Mesendoderm (in vitro differentiated cells): ENCODE measurements at regions not wholly inside any gene's neighbourhood (a gene's known extent, or its start where the extent isn't known, plus 50 kb on each side); places are given as distances from the start of the nearest gene placed in this dataset.

Source experiments
- DNase-seq: peaks from one replicate; pipeline ENCODE4 v3.0.0; 2013
- H2AK5ac ChIP-seq: 2 replicates; pipeline ENCODE4 v1.6.1; 2013; ENCODE audit warnings: low read length, inconsistent platforms
- H2BK120ac ChIP-seq: 2 replicates; pipeline ENCODE4 v1.6.1; 2013; ENCODE audit warnings: low read depth, mild to moderate bottlenecking, low read length, moderate library complexity, mixed read lengths
- H2BK15ac ChIP-seq: replicated peaks from 2 replicates; pipeline ENCODE4 v1.6.1; 2013; ENCODE audit warnings: low read depth, mild to moderate bottlenecking, moderate library complexity
- H2BK5ac ChIP-seq: 2 replicates; pipeline ENCODE4 v1.6.1; 2013; ENCODE audit warnings: low read length, inconsistent platforms
- H3K18ac ChIP-seq: 2 replicates; pipeline ENCODE4 v1.6.1; 2013; ENCODE audit warnings: mild to moderate bottlenecking, low read length, mixed read lengths
- H3K23ac ChIP-seq: one replicate; pipeline ENCODE4 v1.6.1; 2013; ENCODE audit warnings: low read length
- H3K27ac ChIP-seq: 2 replicates; pipeline ENCODE4 v1.5.1; 2013; ENCODE audit warnings: low read depth, mild to moderate bottlenecking, inconsistent platforms, low read length, moderate library complexity
- H3K27me3 ChIP-seq: 2 replicates; pipeline ENCODE4 v1.6.1; 2013; ENCODE audit warnings: low read length, control low read depth, mild to moderate bottlenecking, inconsistent platforms; ENCODE audit not compliant: insufficient read depth, poor library complexity
- H3K36me3 ChIP-seq: 2 replicates; pipeline ENCODE4 v1.6.1; 2013; ENCODE audit warnings: low read length, inconsistent platforms; ENCODE audit not compliant: control insufficient read depth, insufficient read depth
- H3K4ac ChIP-seq: one replicate; pipeline ENCODE4 v1.6.1; 2013; ENCODE audit warnings: low read depth, mild to moderate bottlenecking, low read length, moderate library complexity
- H3K4me1 ChIP-seq: 2 replicates; pipeline ENCODE4 v1.6.1; 2013; ENCODE audit warnings: low read depth, low read length, inconsistent platforms; ENCODE audit not compliant: control insufficient read depth
- H3K4me2 ChIP-seq: 2 replicates; pipeline ENCODE4 v1.6.1; 2013; ENCODE audit warnings: low read length
- H3K4me3 ChIP-seq: 2 replicates; pipeline ENCODE4 v1.5.1; 2013; ENCODE audit warnings: mild to moderate bottlenecking, low read length
- H3K56ac ChIP-seq: one replicate; pipeline ENCODE4 v1.6.1; 2013; ENCODE audit warnings: low read length
- H3K79me1 ChIP-seq: 2 replicates; pipeline ENCODE4 v1.6.1; 2013; ENCODE audit warnings: low read length, inconsistent platforms
- H3K79me2 ChIP-seq: 2 replicates; pipeline ENCODE4 v1.6.1; 2013; ENCODE audit warnings: mild to moderate bottlenecking, low read length; ENCODE audit not compliant: control insufficient read depth, insufficient read depth
- H3K9ac ChIP-seq: 2 replicates; pipeline ENCODE4 v1.6.1; 2013; ENCODE audit warnings: low read length, inconsistent platforms
- H4K5ac ChIP-seq: one replicate; pipeline ENCODE4 v1.6.1; 2013; ENCODE audit warnings: low read length
- H4K8ac ChIP-seq: one replicate; pipeline ENCODE4 v1.6.1; 2013; ENCODE audit warnings: low read depth, mild to moderate bottlenecking, control low read depth, low read length, moderate library complexity
- WGBS: extraction: QIAGEN DNeasy Blood & Tissue Kit; methylation state at CpG from one replicate; pipeline ENCODE4 v1.1.7; 2013; ENCODE audit warnings: low lambda C conversion rate, missing lambda C conversion rate; ENCODE audit not compliant: insufficient coverage; ENCODE audit errors: extremely low coverage; 5-methylcytosine and 5-hydroxymethylcytosine counted together

DNA sequence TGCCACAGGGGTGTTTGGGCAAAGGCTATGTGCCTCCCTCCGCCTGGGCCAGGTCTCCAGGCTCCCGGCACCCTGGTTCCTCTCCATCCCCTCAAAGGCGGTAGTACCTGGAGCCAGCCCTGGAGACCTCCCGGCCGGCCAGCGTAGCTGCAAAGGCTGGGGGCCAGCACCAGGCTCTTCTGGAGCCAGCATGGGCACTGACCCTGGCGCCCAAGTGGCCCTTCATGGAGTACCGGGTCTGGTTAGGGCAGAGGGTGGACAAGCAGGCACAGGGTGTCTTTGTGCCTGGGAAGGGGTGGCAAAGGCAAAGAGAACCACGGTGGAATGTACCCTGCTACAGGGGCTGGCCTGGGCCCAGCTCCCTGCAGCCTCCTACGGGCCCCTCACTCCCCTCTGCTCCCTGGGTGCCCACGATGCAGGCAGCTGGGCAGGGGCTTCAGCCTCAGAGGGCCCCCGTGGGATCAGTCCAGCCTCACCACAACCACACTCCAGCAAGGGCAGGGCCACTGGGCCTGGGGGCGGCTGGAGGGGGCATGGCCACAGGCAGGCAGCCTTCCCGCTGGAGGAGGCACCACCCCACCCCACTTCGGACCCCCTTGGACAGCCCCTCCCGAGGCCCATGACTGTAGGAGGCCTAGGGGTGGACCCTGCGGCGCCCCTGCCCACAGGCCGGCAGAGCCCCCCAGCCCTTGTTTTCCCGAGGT is 112.9 kb upstream of the NKX1-1 start:
- Histone ChIP-seq H3K9ac (no peak overlapping the region), H3K36me3 (no peaks in the 10 kb centered on the region), H3K27ac (no peak overlapping the region), H4K8ac (no peak overlapping the region), H3K27me3 (no peaks in the 10 kb centered on the region), H3K79me1 (no peaks in the 10 kb centered on the region), H3K23ac (no peak overlapping the region), H2BK15ac (no peak overlapping the region), H2BK120ac (no peak overlapping the region), H4K5ac (no peak overlapping the region), H2AK5ac (no peak overlapping the region), H2BK5ac (no peak overlapping the region), H3K4me1 (no peaks in the 10 kb centered on the region), H3K4me2 (no peak overlapping the region), H3K79me2 (no peaks in the 10 kb centered on the region), H3K18ac (no peak overlapping the region), H3K4ac (no peak overlapping the region), H3K56ac (no peak overlapping the region), H3K4me3 (no peak overlapping the region)
- no CpG with 5 or more reads among the region's 20 CpGs for whole genome bisulfite sequencing
- no peak for DNase-seq

DNA sequence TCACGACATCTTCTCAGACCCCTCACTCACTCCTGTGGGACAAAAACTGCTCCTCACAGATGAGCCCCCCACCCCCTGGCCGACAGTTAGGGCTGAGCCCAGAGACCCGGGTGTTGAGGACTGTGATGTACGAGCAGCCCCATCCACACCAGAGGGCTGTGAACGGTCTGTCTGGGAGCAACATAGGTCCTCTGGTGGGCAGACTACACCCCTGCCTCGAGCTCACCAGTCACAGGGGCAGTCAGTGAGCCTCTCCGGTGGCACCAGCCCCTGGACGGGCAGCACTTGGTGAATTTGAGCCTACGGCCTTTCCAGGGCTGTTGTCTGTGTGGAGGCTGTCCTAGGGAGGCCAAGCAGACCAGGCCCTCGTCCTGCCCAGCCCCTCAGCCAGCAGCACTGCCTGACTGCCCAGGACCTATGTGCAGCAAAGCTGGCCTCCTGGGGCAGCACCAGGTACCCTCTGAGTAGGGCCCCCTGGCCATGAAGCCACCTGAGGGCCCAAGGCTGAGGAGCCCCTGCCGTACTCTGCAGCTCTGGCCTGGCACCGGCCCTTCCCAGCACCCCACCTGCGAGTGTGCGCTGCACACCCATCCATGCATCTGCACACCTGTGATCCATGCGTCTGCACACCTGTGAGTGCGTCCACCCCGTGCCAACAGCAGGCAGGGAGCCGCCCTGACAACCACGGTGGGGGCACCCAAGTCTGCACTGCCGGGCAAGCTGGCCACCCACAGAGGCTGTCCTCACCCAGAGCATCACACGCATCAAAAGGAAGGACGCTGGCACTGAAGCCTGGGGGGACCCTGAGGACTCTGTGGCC is 111.6 kb upstream of the NKX1-1 start:
- Histone ChIP-seq H3K27me3 (no peaks in the 10 kb centered on the region), H3K36me3 (no peaks in the 10 kb centered on the region), H3K4me2 (no peak overlapping the region), H3K4me3 (no peak overlapping the region), H4K5ac (no peak overlapping the region), H2BK5ac (no peak overlapping the region), H3K18ac (no peak overlapping the region), H3K23ac (no peak overlapping the region), H3K56ac (no peak overlapping the region), H3K4me1 (no peaks in the 10 kb centered on the region), H3K79me1 (no peaks in the 10 kb centered on the region), H3K9ac (no peak overlapping the region), H3K27ac (no peak overlapping the region), H3K79me2 (no peaks in the 10 kb centered on the region), H2AK5ac (no peak overlapping the region), H3K4ac (no peak overlapping the region), H4K8ac (no peak overlapping the region), H2BK120ac (no peak overlapping the region), H2BK15ac (no peak overlapping the region)
- DNase-seq: no peak
- WGBS: no CpG with 5 or more reads among the region's 22 CpGs

- no peak overlapping the region for H3K4ac ChIP-seq
- no peak overlapping the region for H4K8ac ChIP-seq
- no peaks in the 10 kb centered on the region for H3K79me1 ChIP-seq
- DNase-seq: no peak
- H3K23ac ChIP-seq: no peak overlapping the region
- H2BK120ac ChIP-seq: no peak overlapping the region
- no peak overlapping the region for H3K56ac ChIP-seq
- no peaks in the 10 kb centered on the region for H3K36me3 ChIP-seq
- H2BK5ac ChIP-seq: no peak overlapping the region
- no peak overlapping the region for H3K4me3 ChIP-seq
- H3K27me3 ChIP-seq: no peaks in the 10 kb centered on the region
- H3K79me2 ChIP-seq: no peaks in the 10 kb centered on the region
- no peaks in the 10 kb centered on the region for H3K4me1 ChIP-seq
- no CpG with 5 or more reads among the region's 15 CpGs for WGBS
- H3K27ac ChIP-seq: no peak overlapping the region
- no peak overlapping the region for H3K4me2 ChIP-seq
- no peak overlapping the region for H2AK5ac ChIP-seq
- no peak overlapping the region for H3K18ac ChIP-seq
- H3K9ac ChIP-seq: no peak overlapping the region
- no peak overlapping the region for H4K5ac ChIP-seq
- no peak overlapping the region for H2BK15ac ChIP-seq
Measured at GRCh38 chr4:1516881-1517480, 110.7 kb upstream of the NKX1-1 start.

GRCh38 chr4:1516261-1516660 is 110.0 kb upstream of the NKX1-1 start:
- Histone ChIP-seq H4K8ac (no peak overlapping the region), H3K79me2 (no peaks in the 10 kb centered on the region), H3K9ac (no peak overlapping the region), H2BK5ac (no peak overlapping the region), H4K5ac (no peak overlapping the region), H3K36me3 (no peaks in the 10 kb centered on the region), H3K23ac (no peak overlapping the region), H3K4ac (no peak overlapping the region), H3K27ac (no peak overlapping the region), H3K4me3 (no peak overlapping the region), H3K4me2 (no peak overlapping the region), H3K18ac (no peak overlapping the region), H3K4me1 (no peaks in the 10 kb centered on the region), H2AK5ac (no peak overlapping the region), H2BK15ac (no peak overlapping the region), H3K27me3 (no peaks in the 10 kb centered on the region), H2BK120ac (no peak overlapping the region), H3K79me1 (no peaks in the 10 kb centered on the region), H3K56ac (no peak overlapping the region)
- WGBS: no CpG with 5 or more reads among the region's 10 CpGs
- DNase-seq: no peak

- Histone ChIP-seq H4K5ac (no peak overlapping the region), H2BK120ac (no peak overlapping the region), H3K18ac (no peak overlapping the region), H4K8ac (no peak overlapping the region), H2BK5ac (no peak overlapping the region), H2AK5ac (no peak overlapping the region), H3K9ac (no peak overlapping the region), H3K36me3 (no peaks in the 10 kb centered on the region), H3K4me3 (no peak overlapping the region), H3K79me2 (no peaks in the 10 kb centered on the region), H3K27ac (no peak overlapping the region), H3K23ac (no peak overlapping the region), H3K4me1 (no peaks in the 10 kb centered on the region), H3K4ac (no peak overlapping the region), H3K56ac (no peak overlapping the region), H3K79me1 (no peaks in the 10 kb centered on the region), H3K4me2 (no peak overlapping the region), H3K27me3 (no peaks in the 10 kb centered on the region), H2BK15ac (no peak overlapping the region)
- DNase-seq: no peak
- WGBS: no CpG with 5 or more reads among the region's 5 CpGs
Measured at GRCh38 chr4:1515763-1516162, 109.5 kb upstream of the NKX1-1 start.
